Hematopoietic multipotent progenitor cell treated with erythropoietin and hydrocortisone succinate and interleukin-3 and kit ligand, for 6 days (in vitro differentiated cells): ENCODE measurements at regions not wholly inside any gene's neighbourhood (a gene's known extent, or its start where the extent isn't known, plus 50 kb on each side); places are given as distances from the start of the nearest gene placed in this dataset.
"Not testable (repeated sequence)": the region's sequence is repeated elsewhere in the genome, so short reads cannot be mapped to it uniquely, and the experiment has no call there.

Source experiments
- DNase-seq: peaks from one replicate; pipeline ENCODE4 v3.0.0-alpha.2; 2015

GRCh38 chr4:66355328-66355727, 685.0 kb upstream of the EPHA5 start:
- no peak for DNase-seq

GRCh38 chr4:66351761-66352160, 681.5 kb upstream of the EPHA5 start:
- DNase-seq: no peak

DNA sequence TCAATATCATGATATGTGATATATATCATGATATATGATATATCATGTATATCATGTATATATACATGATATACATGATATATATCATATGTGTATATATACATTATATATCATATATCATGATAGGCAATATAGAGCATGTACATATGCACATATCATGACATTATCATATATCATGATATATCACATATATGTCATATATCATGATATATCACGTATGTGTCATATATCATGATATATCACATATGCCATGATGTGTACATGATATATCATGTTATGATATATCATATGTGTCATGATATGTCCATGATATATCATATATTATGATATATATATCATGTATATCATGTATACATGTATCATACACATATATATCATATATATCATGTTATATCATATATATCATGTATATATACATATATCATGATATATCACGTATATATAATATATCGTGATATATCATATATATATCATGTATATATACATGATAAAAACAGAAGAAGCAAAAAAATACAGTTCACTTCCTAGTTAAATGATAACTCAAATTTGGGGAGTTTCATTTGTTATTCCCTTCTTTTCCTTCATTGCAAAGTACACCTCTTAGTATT, 670.1 kb upstream of the EPHA5 start:
- no peak for DNase-seq

GRCh38 chr4:66339007-66339406, 668.7 kb upstream of the EPHA5 start:
- DNase-seq: no peak

DNA sequence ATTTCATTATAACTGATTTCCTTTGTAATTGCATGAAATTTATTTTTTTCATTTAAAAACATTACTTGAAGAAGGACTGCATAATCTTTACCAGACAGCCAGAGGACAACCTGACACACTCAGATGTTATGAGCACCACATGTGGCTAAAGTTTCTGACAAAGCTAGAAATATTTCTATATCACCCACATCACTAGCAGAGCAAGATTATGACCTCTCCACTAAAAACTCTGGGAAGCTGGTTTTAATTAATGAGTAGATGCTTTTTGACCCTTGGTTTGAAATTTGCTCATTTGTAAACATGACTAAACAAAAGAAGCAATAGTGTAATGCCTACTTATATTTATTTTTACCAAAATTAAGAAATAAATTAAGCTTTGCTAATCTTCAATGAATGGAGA, 661.5 kb upstream of the EPHA5 start:
- no peak for DNase-seq

DNA sequence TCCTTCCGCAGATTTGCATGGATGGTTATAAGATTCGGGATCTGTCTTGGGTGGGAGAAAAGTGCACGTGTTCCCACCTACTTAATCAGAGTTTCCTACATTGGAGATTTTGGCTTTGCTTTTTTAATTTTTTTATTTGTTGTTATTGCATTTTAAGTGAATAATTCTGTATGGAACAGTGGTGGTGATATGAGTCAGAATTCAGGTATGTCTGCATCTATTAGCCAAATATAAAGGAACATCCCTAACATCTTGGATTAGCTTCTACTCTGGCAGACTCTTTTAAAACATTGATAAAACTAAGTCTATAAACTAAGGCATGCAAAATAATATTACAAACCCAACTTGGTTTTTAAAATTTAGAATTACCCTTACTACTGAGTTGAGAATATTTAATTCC, 659.8 kb upstream of the EPHA5 start:
- DNase-seq: no peak

- no peak for DNase-seq
Observed at GRCh38 chr4:66328803-66329574, 658.7 kb upstream of the EPHA5 start.

DNA sequence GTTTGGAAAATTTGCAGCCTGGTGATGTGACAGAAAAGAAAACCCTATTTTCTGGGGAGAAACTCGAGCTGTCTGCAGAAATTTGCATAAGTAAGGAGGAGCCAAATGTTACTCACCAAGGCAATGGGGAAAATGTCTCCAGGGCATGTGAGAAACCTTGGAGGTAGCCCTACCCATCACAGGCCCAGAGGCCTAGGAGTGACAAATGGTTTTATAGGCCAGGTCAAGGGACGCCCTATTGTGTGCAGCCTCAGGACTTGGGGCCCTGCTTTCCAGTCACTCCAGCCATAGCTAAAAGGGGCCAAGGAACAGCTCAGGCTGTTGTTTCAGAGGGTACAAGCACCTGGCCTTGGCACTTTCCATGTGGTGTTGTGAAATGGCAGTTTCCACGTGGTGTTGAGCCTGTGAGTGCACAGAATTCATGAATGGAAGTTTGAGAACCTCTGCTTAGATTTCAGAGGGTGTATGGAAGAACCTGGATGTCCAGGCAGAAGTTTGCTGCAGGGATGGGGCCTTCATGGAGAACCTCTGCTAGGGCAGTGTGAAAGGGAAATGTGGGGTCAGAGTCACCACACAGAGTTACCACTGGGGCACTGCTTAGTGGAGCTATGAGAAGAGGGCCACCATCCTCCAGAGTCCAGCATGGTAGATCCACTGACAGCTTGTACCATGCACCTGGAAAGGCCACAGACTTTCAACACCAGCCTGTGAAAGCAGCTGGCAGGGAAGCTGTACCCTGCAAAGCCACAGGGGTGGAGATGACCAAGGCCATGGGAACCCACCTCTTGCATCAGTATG, 637.6 kb upstream of the EPHA5 start:
- no peak for DNase-seq

GRCh38 chr4:66300336-66300934, 630.1 kb upstream of the EPHA5 start:
- no peak for DNase-seq

- DNase-seq: no peak
Observed at GRCh38 chr4:66298569-66298968, 628.3 kb upstream of the EPHA5 start.

DNA sequence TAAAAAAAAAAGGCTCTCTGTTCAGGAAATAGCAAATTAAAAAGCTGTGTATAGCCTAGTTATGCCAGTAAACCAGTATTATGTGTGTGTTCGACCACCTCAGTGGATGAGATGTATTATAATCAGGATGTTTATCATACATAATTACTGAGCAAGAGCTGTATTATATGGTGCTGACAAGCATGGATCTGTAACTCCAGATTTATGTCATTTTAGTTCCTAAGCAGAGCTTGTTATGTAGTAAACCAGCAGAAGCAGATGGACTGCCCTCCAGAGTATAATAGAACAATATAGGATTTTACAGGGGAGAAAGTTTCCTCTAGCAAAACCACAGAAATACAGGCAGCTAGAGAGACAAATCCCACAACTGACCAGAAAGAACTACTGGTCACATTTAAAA, 627.4 kb upstream of the EPHA5 start:
- DNase-seq: no peak

DNA sequence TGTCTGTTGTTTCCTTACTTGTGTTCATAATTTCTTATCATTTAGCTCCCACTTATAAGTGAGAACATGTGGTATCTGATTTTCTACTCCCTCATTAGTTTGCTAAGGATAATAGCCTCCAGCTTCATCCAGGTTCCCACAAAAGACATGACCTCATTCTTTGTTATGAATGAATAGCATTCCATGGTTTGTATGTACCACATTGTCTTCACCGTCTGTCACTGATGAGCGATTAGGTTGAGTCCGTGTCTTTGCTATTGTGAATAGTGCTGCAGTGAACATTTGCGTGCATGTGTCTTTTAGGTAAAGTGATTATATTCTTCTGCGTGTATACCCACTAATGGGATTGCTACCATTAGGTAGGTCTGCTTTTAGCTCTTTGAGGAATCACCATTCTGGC, 624.3 kb upstream of the EPHA5 start:
- DNase-seq: no peak

DNA sequence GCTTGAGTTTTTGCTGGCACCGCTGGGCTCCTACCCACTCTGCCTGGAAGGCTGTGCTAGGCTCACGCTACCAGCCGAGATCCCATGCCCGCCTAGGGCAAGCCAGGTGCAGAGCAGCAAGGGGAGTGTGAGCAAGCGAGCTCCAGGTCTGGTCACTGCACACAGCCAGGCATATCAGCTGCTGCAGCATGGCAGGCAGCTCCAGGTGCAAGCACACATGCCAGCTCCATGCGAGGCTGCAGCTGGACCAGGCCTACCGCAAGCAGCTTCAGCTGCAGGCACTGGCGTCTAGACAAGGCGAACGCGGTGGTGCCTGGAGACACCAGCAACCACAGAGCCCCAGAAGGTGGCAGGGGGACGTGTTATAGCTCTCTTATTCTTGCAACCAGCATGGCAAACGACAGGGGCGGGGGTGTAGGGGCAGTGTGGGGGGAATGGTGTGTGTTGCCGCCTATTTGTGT, 614.7 kb upstream of the EPHA5 start:
- DNase-seq: no peak

DNA sequence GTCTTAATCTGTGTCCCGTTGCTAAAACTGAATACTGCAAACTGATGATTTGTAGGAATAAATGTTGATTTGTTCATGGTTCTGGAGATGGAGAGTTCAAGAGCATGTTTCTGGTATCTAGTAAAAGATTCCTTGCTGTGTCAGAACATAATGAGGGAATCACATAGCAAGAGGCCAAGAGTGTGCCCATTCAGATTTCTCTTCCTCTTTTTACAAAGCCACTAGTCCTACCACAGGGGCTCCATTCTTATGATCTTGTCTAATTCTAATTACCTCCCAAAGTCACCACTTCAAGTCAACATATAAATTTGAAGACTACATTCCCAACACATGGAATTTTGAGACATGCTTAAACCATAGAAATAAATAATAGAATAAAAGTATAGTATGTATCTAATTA, 608.8 kb upstream of the EPHA5 start:
- no peak for DNase-seq

DNA sequence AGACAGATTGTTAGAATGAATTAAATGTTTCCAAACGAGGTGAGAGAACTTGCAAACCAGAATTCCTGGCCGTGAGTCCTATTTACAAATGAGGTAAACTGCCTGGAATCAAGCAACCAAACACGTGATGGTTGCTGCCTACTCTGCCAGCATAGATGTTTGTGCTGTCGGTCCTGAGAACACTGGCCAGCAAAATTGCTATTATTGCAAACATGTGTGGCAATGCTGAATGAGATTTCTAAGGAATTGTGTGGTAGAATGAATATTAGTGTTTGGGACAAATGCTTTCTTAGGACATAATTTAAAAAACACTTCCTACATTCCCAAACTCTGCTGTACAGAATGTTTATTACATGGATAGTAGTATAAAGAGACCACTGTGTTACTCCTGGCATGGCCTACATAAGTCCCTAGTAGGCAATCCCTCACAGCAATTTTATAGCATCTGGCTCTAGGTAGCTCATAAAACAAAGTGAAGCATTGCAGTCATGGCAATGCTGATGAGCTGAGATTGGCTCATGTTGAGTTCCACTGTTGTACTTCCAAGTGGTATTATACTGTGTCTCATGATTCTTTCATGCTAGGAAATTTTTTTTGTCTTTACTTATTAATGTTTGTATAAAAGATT, 605.2 kb upstream of the EPHA5 start:
- DNase-seq: no peak

GRCh38 chr4:66273110-66273509, 602.8 kb upstream of the EPHA5 start:
- DNase-seq: no peak

DNA sequence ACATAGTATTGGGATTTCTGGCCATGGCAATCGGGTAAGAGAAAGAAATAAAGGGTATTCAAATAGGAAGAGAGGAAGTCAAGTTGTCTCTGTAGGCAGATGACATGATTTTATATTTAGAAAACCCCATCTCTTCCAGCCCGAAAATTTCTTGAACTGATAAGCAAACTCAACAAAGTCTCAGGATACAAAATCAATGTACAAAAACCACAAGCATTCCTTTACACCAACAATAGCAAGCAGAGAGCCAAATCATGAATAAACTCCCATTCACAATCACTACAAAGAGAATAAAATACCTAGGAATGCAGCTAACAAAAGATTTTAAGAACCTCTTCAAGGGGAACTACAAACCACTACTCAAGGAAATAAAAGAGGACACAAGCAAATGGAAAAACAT, 600.1 kb upstream of the EPHA5 start:
- DNase-seq: not testable (repeated sequence)

GRCh38 chr4:66266554-66266953, 596.3 kb upstream of the EPHA5 start:
- DNase-seq: not testable (repeated sequence)

GRCh38 chr4:66266035-66266434, 595.7 kb upstream of the EPHA5 start:
- no peak for DNase-seq

GRCh38 chr4:66252291-66252690, 582.0 kb upstream of the EPHA5 start:
- DNase-seq: peak; percentile 2

DNA sequence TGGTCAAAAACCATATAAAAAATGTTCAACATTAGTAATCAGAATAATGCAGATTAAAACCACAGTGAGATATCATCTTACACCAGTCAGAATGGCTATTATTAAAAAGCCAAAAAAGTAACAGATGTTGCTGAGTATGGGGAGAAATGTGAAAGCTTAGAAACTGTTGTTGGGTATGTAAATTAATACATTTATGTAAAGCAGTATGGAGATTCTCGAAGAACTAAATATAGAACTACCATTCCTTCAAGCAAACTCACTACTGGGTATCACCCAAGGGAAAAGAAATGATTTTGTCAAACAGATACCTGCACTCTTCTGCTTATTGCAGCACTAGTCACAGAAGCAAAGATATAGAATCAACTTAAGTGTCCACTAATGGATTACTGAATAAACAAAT, 576.4 kb upstream of the EPHA5 start:
- DNase-seq: no peak

GRCh38 chr4:66235876-66236275, 565.6 kb upstream of the EPHA5 start:
- DNase-seq: no peak

DNA sequence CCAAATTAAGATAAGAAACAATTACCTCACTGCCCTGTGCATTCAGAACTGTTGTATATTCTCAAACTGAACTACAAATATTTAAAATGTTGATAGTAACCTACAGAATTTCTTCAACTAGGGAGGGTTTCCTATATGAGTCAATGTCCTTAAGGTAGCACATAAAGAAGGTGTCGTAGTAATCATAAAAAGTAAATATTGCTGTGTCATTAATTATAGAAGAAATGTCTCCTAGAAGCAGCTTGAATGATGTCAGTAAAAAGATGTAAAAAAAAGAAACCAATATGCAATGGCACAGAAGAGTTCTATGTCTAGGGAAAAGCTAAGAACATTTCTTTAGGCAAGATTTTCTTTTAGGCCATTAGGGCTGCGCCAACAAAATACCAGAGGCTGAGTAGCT, 559.6 kb upstream of the EPHA5 start:
- no peak for DNase-seq
